OCI-M2 (cell line): ENCODE measurements at regions not wholly inside any gene's neighbourhood (a gene's known extent, or its start where the extent isn't known, plus 50 kb on each side); places are given as distances from the start of the nearest gene placed in this dataset.

Experiments used
- DNase-seq: peaks from one replicate; lab custom pipeline; 2025; ENCODE audit not compliant: unreplicated experiment; lab: John Stamatoyannopoulos, UW

GRCh38 chr13:103388839-103389238 lies 322.6 kb upstream of the SLC10A2 start:
- DNase-seq, result no peak

- DNase-seq, result no peak
Observed at GRCh38 chr13:103386341-103386740, 320.1 kb upstream of the SLC10A2 start.

- DNase-seq, result no peak
Observed at GRCh38 chr13:103373916-103374315, 307.7 kb upstream of the SLC10A2 start.

- DNase-seq, result no peak
Observed at GRCh38 chr13:103371271-103371670, 305.1 kb upstream of the SLC10A2 start.

- no peak for DNase-seq
Observed at GRCh38 chr13:103370790-103371189, 304.6 kb upstream of the SLC10A2 start.

GRCh38 chr13:103358255-103358932 lies 292.2 kb upstream of the SLC10A2 start:
- no peak for DNase-seq

- no peak for DNase-seq
Observed at GRCh38 chr13:103356226-103356864, 290.1 kb upstream of the SLC10A2 start.

GRCh38 chr13:103354171-103354570 lies 288.0 kb upstream of the SLC10A2 start:
- DNase-seq, result no peak

GRCh38 chr13:103351035-103351828 lies 285.0 kb upstream of the SLC10A2 start:
- DNase-seq, result no peak

GRCh38 chr13:103350147-103350546 lies 283.9 kb upstream of the SLC10A2 start:
- DNase-seq, result no peak

- DNase-seq, result no peak
Observed at GRCh38 chr13:103349211-103349980, 283.2 kb upstream of the SLC10A2 start.

- no peak for DNase-seq
Observed at GRCh38 chr13:103335241-103335640, 269.0 kb upstream of the SLC10A2 start.

- no peak for DNase-seq
Observed at GRCh38 chr13:103331924-103332323, 265.7 kb upstream of the SLC10A2 start.

- DNase-seq, result no peak
Observed at GRCh38 chr13:103328899-103329298, 262.7 kb upstream of the SLC10A2 start.

GRCh38 chr13:103326326-103326725 lies 260.1 kb upstream of the SLC10A2 start:
- no peak for DNase-seq

GRCh38 chr13:103325672-103326071 lies 259.5 kb upstream of the SLC10A2 start:
- no peak for DNase-seq

- no peak for DNase-seq
Observed at GRCh38 chr13:103324641-103325040, 258.4 kb upstream of the SLC10A2 start.

- DNase-seq, result no peak
Observed at GRCh38 chr13:103315711-103316110, 249.5 kb upstream of the SLC10A2 start.

- DNase-seq, result no peak
Observed at GRCh38 chr13:103312467-103312866, 246.2 kb upstream of the SLC10A2 start.

GRCh38 chr13:103308667-103309066 lies 242.4 kb upstream of the SLC10A2 start:
- no peak for DNase-seq

- no peak for DNase-seq
Observed at GRCh38 chr13:103306163-103306562, 239.9 kb upstream of the SLC10A2 start.
